Suprapubic skin (tissue), 4 donors: ENCODE measurements at regions not wholly inside any gene's neighbourhood (a gene's known extent, or its start where the extent isn't known, plus 50 kb on each side); places are given as distances from the start of the nearest gene placed in this dataset.

Source experiments
- DNase-seq, 2 donors: peaks; one replicate each; pipeline ENCODE4 v3.0.0-alpha.2; 2019; ENCODE audit warnings: low spot score in 2 of 2
- H3K27ac ChIP-seq: fragments of 200-600 bp; sonication (generic); one replicate; pipeline ENCODE4 v1.5.1; 2019
- H3K27me3 ChIP-seq: fragments of 200-600 bp; sonication (generic); one replicate; pipeline ENCODE4 v1.5.1; 2019
- H3K36me3 ChIP-seq: fragments of 200-600 bp; sonication (generic); one replicate; pipeline ENCODE4 v1.5.1; 2019
- H3K4me1 ChIP-seq: fragments of 200-600 bp; sonication (generic); one replicate; pipeline ENCODE4 v1.5.1; 2019
- H3K4me3 ChIP-seq: fragments of 200-600 bp; sonication (generic); one replicate; pipeline ENCODE4 v1.5.1; 2019; ENCODE audit warnings: mild to moderate bottlenecking
- H3K9me3 ChIP-seq: fragments of 200-600 bp; sonication (generic); one replicate; pipeline ENCODE4 v1.5.1; 2019
- CTCF ChIP-seq, 2 donors: fragments of 200-600 bp in 1 of 2; fragments of 450-650 bp in 1 of 2; sonication (generic) in 1 of 2; IDR thresholded peaks; one replicate each; pipeline ENCODE4 v1.5.1; 2016 to 2019; ENCODE audit warnings: antibody characterized with exemption in 2 of 2, mild to moderate bottlenecking in 1 of 2, moderate library complexity in 1 of 2
- EP300 ChIP-seq: sonication (generic); formaldehyde crosslinking; IDR thresholded peaks from one replicate; pipeline ENCODE4 v1.6.1; 2017; ENCODE audit warnings: antibody characterized with exemption
- POLR2A ChIP-seq, 2 donors: fragments of 450-650 bp; IDR thresholded peaks; one replicate each; pipeline ENCODE4 v1.6.1; 2017; ENCODE audit warnings: antibody characterized with exemption in 2 of 2, mild to moderate bottlenecking in 2 of 2, moderate library complexity in 2 of 2
- POLR2AphosphoS5 ChIP-seq, 3 donors: sonication (generic); formaldehyde crosslinking; IDR thresholded peaks; one replicate each; pipeline ENCODE4 v1.6.1; 2017; ENCODE audit warnings: antibody characterized with exemption in 3 of 3
- WGBS: methylation state at CpG from one replicate; pipeline ENCODE4 v1.1.5; 2018; 5-methylcytosine and 5-hydroxymethylcytosine counted together

DNA sequence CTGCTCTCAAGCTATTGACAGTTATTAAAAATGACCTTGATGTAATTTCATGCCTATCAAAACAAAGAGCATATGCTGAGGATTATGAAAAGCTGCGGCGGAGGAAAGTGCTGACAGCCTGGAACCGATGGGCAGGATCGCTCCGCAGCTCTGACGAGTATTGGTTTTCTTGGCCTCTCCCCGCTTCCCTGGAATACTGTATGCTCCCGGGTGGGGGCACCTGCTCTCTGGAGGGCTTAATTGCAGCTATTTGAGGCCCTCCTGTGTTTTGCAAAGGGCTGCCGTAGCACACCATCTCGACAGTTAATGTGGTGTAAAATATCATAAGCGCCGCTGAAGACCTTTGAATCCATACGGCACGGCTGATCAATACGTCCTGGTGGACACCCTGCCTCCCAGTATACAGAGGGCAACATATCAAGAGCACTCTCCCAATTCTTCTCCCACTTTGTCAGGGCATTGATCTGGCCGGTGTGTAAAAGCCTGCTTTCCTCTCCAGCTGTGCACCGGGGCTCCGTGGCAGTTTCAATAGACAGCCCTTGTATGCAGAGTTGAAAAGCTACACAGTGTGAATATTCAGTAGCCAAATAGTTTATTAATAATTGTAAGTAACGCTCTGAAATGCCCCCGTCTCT lies 662.4 kb downstream of the GALR1 start:
- TF ChIP-seq POLR2A (IDR thresholded peaks at IDR 0.05) (no peak), POLR2AphosphoS5 (IDR thresholded peaks at IDR 0.05) (no peak), CTCF (IDR thresholded peaks at IDR 0.05) (no peak), EP300 (no peak)
- no peak overlapping the region for H3K4me3 ChIP-seq
- no peaks in the 10 kb centered on the region for H3K4me1 ChIP-seq
- no peaks in the 10 kb centered on the region for H3K9me3 ChIP-seq
- peaks cover 21% of the 10 kb centered on the region for H3K27me3 ChIP-seq
- H3K36me3 ChIP-seq: no peaks in the 10 kb centered on the region
- WGBS: 74% methylated on average over 20 of the region's 20 CpGs
- no peak overlapping the region for H3K27ac ChIP-seq
- no peak for DNase-seq

- H3K9me3 ChIP-seq: no peaks in the 10 kb centered on the region
- H3K4me1 ChIP-seq: no peaks in the 10 kb centered on the region
- no peaks in the 10 kb centered on the region for H3K36me3 ChIP-seq
- H3K4me3 ChIP-seq: no peak overlapping the region
- DNase-seq: no peak
- H3K27ac ChIP-seq: no peak overlapping the region
- WGBS: 82% methylated on average over 5 of the region's 5 CpGs
- H3K27me3 ChIP-seq: peaks cover 11% of the 10 kb centered on the region
- no peak for TF ChIP-seq CTCF (IDR thresholded peaks at IDR 0.05)
- TF ChIP-seq POLR2A (IDR thresholded peaks at IDR 0.05): no peak
- no peak for TF ChIP-seq POLR2AphosphoS5 (IDR thresholded peaks at IDR 0.05)
- TF ChIP-seq EP300: no peak
Observed at GRCh38 chr18:77918730-77919129, 669.1 kb downstream of the GALR1 start.

GRCh38 chr18:77919923-77920322 lies 670.3 kb downstream of the GALR1 start:
- Histone ChIP-seq H3K4me3 (no peak overlapping the region), H3K9me3 (no peaks in the 10 kb centered on the region), H3K4me1 (no peaks in the 10 kb centered on the region), H3K27ac (no peak overlapping the region), H3K27me3 (peaks cover 3% of the 10 kb centered on the region), H3K36me3 (no peaks in the 10 kb centered on the region)
- TF ChIP-seq POLR2AphosphoS5 (IDR thresholded peaks at IDR 0.05) (no peak), POLR2A (IDR thresholded peaks at IDR 0.05) (no peak), CTCF (IDR thresholded peaks at IDR 0.05) (no peak), EP300 (no peak)
- no peak for DNase-seq
- WGBS: 69% methylated on average over 4 of the region's 4 CpGs

DNA sequence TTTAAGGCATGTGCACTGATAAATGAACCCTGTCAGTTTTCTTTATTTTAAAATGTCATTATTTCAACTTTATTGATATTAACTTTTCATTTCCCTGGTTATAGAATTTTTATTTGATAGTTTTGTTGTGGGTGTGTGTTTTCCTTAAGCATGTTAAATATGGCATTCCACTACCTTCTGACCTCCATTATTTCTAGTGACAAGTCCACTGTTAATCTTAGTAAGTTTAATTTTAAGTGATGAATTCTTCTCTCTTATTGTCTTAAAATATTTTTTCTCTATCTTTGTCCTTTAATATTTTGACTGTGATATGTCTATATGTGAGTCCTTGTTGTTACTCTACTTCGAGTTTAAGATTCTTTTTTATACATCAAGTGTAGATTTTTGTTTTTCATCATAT lies 685.7 kb downstream of the GALR1 start:
- Histone ChIP-seq H3K27ac (no peak overlapping the region), H3K27me3 (peaks cover under 1% of the 10 kb centered on the region), H3K36me3 (no peaks in the 10 kb centered on the region), H3K4me1 (no peaks in the 10 kb centered on the region), H3K9me3 (no peaks in the 10 kb centered on the region), H3K4me3 (no peak overlapping the region)
- no peak for DNase-seq
- 76% methylated on average over 1 of the region's 1 CpG for WGBS
- no peak for TF ChIP-seq CTCF (IDR thresholded peaks at IDR 0.05)
- TF ChIP-seq EP300: no peak
- no peak for TF ChIP-seq POLR2A (IDR thresholded peaks at IDR 0.05)
- TF ChIP-seq POLR2AphosphoS5 (IDR thresholded peaks at IDR 0.05): no peak

- DNase-seq: no peak
- Histone ChIP-seq H3K36me3 (no peaks in the 10 kb centered on the region), H3K4me1 (no peaks in the 10 kb centered on the region), H3K9me3 (no peaks in the 10 kb centered on the region), H3K27ac (no peak overlapping the region), H3K4me3 (no peak overlapping the region), H3K27me3 (peaks cover 5% of the 10 kb centered on the region)
- TF ChIP-seq CTCF (IDR thresholded peaks at IDR 0.05): no peak
- TF ChIP-seq POLR2A (IDR thresholded peaks at IDR 0.05): no peak
- TF ChIP-seq EP300: no peak
- no peak for TF ChIP-seq POLR2AphosphoS5 (IDR thresholded peaks at IDR 0.05)
- WGBS: 93% methylated on average over 10 of the region's 10 CpGs
Observed at GRCh38 chr18:77940566-77940965, 690.9 kb downstream of the GALR1 start.
